Lower lobe of right lung (tissue), 2 donors: ENCODE measurements at regions not wholly inside any gene's neighbourhood (a gene's known extent, or its start where the extent isn't known, plus 50 kb on each side); places are given as distances from the start of the nearest gene placed in this dataset.

Experiments used
- ATAC-seq, 2 donors: fragments of 200-7000 bp; cut with Tn5 transposase; one replicate each; pipeline ENCODE4 v1.9.1; 2020 to 2022; ENCODE audit warnings: mild to moderate bottlenecking in 2 of 2, moderate library complexity in 2 of 2
- DNase-seq: peaks from one replicate; pipeline ENCODE4 v3.0.0-alpha.2; 2020
- H3K27ac ChIP-seq: fragments of 200-600 bp; one replicate; pipeline ENCODE4 v1.8.0; 2022
- H3K27me3 ChIP-seq: fragments of 200-600 bp; one replicate; pipeline ENCODE4 v1.8.0; 2022; ENCODE audit warnings: low read depth
- H3K36me3 ChIP-seq: fragments of 200-600 bp; one replicate; pipeline ENCODE4 v1.8.0; 2022; ENCODE audit warnings: mild to moderate bottlenecking
- H3K4me1 ChIP-seq: fragments of 200-600 bp; one replicate; pipeline ENCODE4 v1.8.0; 2022
- H3K4me3 ChIP-seq: fragments of 200-600 bp; one replicate; pipeline ENCODE4 v1.8.0; 2022; ENCODE audit warnings: mild to moderate bottlenecking
- H3K9me3 ChIP-seq: fragments of 200-600 bp; one replicate; pipeline ENCODE4 v1.8.0; 2022
- intact Hi-C: fragments of 100-400 bp; cut with DNase I; formaldehyde crosslinking; loops from one replicate; pipeline ENCODE4 v1.11.0; 2022
- TF ChIP-seq, protein P1 (sequence below): fragments of 200-600 bp; IDR thresholded peaks from one replicate; pipeline ENCODE4 v1.8.0; 2022; ENCODE audit warnings: antibody characterized with exemption, mild to moderate bottlenecking
- donor health status: DM: no; HTN: yes; CAD: no; lungs with severe emphysema.

DNA sequence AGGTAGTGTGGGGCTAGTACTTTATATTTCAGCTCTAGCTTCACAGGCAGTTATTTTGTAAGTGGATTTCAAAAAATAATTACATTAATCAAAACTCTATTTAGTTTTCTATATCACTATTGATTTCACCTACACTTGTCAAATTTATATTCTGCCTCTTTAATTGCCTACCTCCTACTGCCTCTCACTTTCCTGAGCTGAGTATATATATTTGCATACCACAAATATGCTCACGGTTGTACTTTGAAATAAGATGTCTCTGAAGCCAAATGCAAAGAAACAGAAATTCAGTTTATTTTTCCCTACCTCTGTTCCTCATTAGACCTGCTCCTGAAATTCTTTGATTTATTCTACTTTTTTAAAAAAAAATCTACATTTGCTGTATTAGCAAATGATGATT lies 309.3 kb upstream of the TGFBR2 start:
- Histone ChIP-seq H3K4me3 (no peak overlapping the region), H3K4me1 (no peaks in the 10 kb centered on the region), H3K36me3 (no peaks in the 10 kb centered on the region), H3K27ac (no peak overlapping the region), H3K27me3 (no peaks in the 10 kb centered on the region), H3K9me3 (no peaks in the 10 kb centered on the region)
- DNase-seq (no peak), ATAC-seq (no peak)
- intact Hi-C loops: no loop called here
- TF ChIP-seq, protein P1, sequence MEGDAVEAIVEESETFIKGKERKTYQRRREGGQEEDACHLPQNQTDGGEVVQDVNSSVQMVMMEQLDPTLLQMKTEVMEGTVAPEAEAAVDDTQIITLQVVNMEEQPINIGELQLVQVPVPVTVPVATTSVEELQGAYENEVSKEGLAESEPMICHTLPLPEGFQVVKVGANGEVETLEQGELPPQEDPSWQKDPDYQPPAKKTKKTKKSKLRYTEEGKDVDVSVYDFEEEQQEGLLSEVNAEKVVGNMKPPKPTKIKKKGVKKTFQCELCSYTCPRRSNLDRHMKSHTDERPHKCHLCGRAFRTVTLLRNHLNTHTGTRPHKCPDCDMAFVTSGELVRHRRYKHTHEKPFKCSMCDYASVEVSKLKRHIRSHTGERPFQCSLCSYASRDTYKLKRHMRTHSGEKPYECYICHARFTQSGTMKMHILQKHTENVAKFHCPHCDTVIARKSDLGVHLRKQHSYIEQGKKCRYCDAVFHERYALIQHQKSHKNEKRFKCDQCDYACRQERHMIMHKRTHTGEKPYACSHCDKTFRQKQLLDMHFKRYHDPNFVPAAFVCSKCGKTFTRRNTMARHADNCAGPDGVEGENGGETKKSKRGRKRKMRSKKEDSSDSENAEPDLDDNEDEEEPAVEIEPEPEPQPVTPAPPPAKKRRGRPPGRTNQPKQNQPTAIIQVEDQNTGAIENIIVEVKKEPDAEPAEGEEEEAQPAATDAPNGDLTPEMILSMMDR: no peak

DNA sequence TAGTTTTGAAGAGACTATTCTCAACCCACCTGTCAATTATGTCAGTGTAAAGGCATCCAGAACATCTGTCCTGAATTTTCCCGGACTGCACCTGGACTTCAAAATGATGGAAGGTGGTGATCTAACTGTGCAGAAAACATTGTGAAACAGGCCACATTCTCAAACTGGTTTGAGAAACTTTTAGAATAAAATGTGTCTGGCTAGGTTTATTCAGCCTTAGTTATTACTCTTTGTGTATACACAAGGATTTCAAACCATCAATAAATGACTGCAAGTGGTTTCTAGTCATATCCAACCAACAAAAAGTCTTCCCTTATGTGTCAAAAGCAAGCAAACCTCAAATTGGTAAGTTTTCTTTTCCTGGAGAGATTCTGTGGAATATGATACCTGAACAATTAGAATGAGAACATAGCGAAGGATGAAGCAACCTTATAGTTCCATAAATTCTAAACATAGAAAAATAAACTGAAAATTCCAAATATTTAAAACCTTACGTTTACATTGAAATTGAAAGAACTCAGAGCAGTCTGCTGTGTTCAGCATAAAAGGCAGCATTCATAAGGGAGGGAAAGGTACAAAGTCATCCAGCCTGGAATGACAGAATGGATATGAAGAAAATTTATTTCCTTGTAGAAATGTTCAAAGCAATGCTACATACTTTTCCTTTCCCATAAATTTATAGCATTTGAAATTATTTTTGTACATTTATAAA lies 306.6 kb upstream of the TGFBR2 start:
- intact Hi-C loops: no loop called here
- H3K27me3 ChIP-seq: no peaks in the 10 kb centered on the region
- no peak for ATAC-seq
- H3K4me3 ChIP-seq: no peak overlapping the region
- H3K9me3 ChIP-seq: no peaks in the 10 kb centered on the region
- H3K36me3 ChIP-seq: no peaks in the 10 kb centered on the region
- H3K4me1 ChIP-seq: no peaks in the 10 kb centered on the region
- TF ChIP-seq, protein P1: no peak
- H3K27ac ChIP-seq: no peak overlapping the region
- no peak for DNase-seq

DNA sequence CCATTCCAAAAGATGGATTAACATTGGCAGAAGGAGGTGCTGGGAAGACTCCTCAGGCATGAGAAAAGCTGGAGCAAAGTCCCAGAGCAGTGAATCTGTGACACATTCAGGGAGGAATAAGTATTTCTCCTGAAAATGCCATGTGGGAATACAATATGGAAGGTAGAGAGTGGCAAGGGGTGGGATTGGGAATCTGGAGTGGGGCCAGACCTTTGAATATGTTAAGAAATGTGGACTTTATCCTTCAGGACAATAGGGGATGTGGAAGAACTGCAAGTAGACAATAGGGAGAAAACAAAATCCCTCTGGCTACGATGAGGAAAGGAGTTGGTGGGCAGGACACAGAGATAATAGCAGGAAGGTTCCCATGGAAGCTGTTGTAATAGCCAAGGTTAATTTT lies 305.6 kb upstream of the TGFBR2 start:
- Histone ChIP-seq H3K27me3 (no peaks in the 10 kb centered on the region), H3K9me3 (no peaks in the 10 kb centered on the region), H3K27ac (no peak overlapping the region), H3K4me1 (no peaks in the 10 kb centered on the region), H3K4me3 (no peak overlapping the region), H3K36me3 (no peaks in the 10 kb centered on the region)
- no peak for ATAC-seq
- TF ChIP-seq, protein P1: no peak
- no peak for DNase-seq
- intact Hi-C loops: no loop called here

DNA sequence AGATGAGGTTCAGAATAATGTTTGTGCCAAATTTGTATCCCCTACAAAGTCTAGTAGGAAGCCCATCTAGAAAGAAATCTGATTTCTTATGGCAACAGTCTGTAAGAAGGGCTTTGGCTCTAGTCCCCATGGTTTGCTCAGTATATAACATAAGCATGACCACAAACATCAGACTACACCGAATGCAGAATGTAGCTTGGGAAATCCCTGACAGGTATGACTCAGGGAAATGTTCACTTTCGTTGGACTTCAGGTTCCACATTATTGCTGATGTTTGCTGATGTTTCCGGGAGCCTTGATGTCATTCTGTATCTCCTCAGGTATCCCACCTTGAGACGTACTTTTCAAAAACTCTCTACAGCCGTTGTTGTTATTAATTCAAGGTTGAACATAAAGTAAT lies 304.4 kb upstream of the TGFBR2 start:
- H3K36me3 ChIP-seq: no peaks in the 10 kb centered on the region
- TF ChIP-seq, protein P1: no peak
- ATAC-seq (no peak), DNase-seq (no peak)
- H3K27me3 ChIP-seq: no peaks in the 10 kb centered on the region
- no peaks in the 10 kb centered on the region for H3K4me1 ChIP-seq
- no peak overlapping the region for H3K27ac ChIP-seq
- intact Hi-C loops: no loop called here
- no peaks in the 10 kb centered on the region for H3K9me3 ChIP-seq
- H3K4me3 ChIP-seq: no peak overlapping the region

DNA sequence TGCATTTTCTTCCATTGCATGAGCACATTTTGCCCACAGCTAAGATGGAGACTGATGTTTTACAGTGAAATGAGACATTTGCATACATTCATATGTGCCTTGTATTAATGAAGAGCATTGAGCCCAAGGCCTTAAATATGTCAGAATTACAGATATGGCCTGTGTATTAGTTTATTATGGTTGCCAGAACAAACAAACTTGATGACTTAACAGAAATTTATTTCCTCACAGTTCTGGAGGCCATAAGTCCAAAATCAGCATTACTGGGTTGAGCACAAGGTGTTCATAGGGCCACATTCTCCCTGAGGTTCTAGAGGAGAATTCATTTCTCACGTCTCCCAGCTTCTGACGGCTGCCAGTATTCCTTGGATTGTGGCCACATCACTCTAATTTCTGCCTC lies 302.6 kb upstream of the TGFBR2 start:
- ATAC-seq (no peak), DNase-seq (no peak)
- H3K27ac ChIP-seq: no peak overlapping the region
- H3K27me3 ChIP-seq: no peaks in the 10 kb centered on the region
- TF ChIP-seq, protein P1: no peak
- no peaks in the 10 kb centered on the region for H3K4me1 ChIP-seq
- H3K36me3 ChIP-seq: no peaks in the 10 kb centered on the region
- no peak overlapping the region for H3K4me3 ChIP-seq
- intact Hi-C loops: no loop called here
- H3K9me3 ChIP-seq: no peaks in the 10 kb centered on the region

DNA sequence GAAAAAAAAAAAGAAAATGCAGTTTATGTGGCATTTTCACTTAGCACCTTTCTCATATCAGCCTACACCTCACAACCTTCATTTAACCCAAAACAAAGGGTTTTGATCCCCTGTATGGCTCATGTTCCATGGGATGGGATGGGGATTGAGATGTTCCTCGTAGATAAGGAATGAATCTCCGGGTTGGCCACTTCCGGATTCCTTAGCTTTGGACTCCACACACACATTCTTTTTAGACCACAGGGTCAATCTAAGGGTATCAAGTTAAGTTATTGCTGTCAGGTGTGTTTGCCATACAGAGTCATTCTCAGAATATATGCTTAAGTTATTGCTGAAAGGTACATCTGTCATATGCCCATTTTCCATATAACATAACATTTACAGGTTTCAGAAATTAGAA lies 301.4 kb upstream of the TGFBR2 start:
- intact Hi-C loops: no loop called here
- ATAC-seq (no peak), DNase-seq (no peak)
- Histone ChIP-seq H3K4me3 (no peak overlapping the region), H3K9me3 (no peaks in the 10 kb centered on the region), H3K36me3 (no peaks in the 10 kb centered on the region), H3K4me1 (no peaks in the 10 kb centered on the region), H3K27me3 (no peaks in the 10 kb centered on the region), H3K27ac (no peak overlapping the region)
- TF ChIP-seq, protein P1: no peak
